ENCODE measurements at regions not wholly inside any gene's neighbourhood (a gene's known extent, or its start where the extent isn't known, plus 50 kb on each side); places are given as distances from the start of the nearest gene placed in this dataset.

GRCh38 chr5:85927632-85928031 lies 690.1 kb upstream of the COX7C start:
- H3K4me3 ChIP-seq (ENCODE audit: low read length) = no peak overlapping the region
- H3K27me3 ChIP-seq (ENCODE audit: control insufficient read depth, insufficient read depth, low read length, poor library complexity, severe bottlenecking) = no peaks in the 10 kb centered on the region
- H3K36me3 ChIP-seq (ENCODE audit: control insufficient read depth, insufficient read depth, low read length) = no peaks in the 10 kb centered on the region
- 100% methylated on average over 3 of the region's 4 CpGs; no CpG with 5 or more reads in 1 of the 2 experiments for WGBS, 2 experiments (ENCODE audit: insufficient coverage in 1 of 2, insufficient read length in 1 of 2)
- peaks cover 10% of the 10 kb centered on the region for H3K9me3 ChIP-seq (ENCODE audit: control insufficient read depth, low read length)
- no peak overlapping the region for H3K9ac ChIP-seq (ENCODE audit: extremely low read depth, low read length, poor library complexity, severe bottlenecking)
- no peaks in the 10 kb centered on the region for H3K27me3 Mint-ChIP-seq (ENCODE audit: insufficient read depth)
- H3K9me3 Mint-ChIP-seq = peaks cover 8% of the 10 kb centered on the region
- TF ChIP-seq CTCF (conservative IDR thresholded peaks at IDR 0.05) = no peak
- H3K4me1 ChIP-seq (ENCODE audit: control insufficient read depth, insufficient read depth, low read length) = no peaks in the 10 kb centered on the region
- DNase-seq = no peak
- no peaks in the 10 kb centered on the region for H3K4me1 Mint-ChIP-seq
- no peak overlapping the region for H3K27ac ChIP-seq (ENCODE audit: low read depth, low read length)
- no peaks in the 10 kb centered on the region for H3K36me3 Mint-ChIP-seq (ENCODE audit: low read depth)
- no peak overlapping the region for H3K27ac Mint-ChIP-seq
- H3K4me3 Mint-ChIP-seq = no peak overlapping the region

DNA sequence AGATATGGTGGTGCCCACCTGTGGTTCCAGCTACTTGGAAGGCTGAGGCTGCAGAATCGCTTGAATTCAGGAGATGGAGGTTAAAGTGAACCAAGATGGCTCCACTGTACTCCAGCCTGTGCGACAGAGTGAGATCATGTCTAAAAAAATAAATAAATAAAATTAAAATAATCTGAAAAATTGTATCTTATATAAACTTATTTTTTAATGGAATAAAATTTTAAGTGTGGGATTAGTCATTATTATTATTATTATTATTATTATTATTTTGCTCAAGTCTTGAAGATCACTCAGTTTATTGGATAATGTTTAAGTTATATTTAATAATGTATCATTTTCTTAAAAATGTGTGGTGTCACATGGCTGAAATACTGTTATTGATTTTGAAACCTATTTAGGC lies 688.0 kb upstream of the COX7C start:
- Histone ChIP-seq H3K4me3 (ENCODE audit: low read length) (no peak overlapping the region), H3K9me3 (ENCODE audit: control insufficient read depth, low read length) (peaks cover 10% of the 10 kb centered on the region), H3K27me3 (ENCODE audit: control insufficient read depth, insufficient read depth, low read length, poor library complexity, severe bottlenecking) (no peaks in the 10 kb centered on the region), H3K4me1 (ENCODE audit: control insufficient read depth, insufficient read depth, low read length) (no peaks in the 10 kb centered on the region), H3K9ac (ENCODE audit: extremely low read depth, low read length, poor library complexity, severe bottlenecking) (no peak overlapping the region), H3K36me3 (ENCODE audit: control insufficient read depth, insufficient read depth, low read length) (no peaks in the 10 kb centered on the region), H3K27ac (ENCODE audit: low read depth, low read length) (no peak overlapping the region)
- no peak for DNase-seq
- no peaks in the 10 kb centered on the region for H3K4me1 Mint-ChIP-seq
- no peaks in the 10 kb centered on the region for H3K27me3 Mint-ChIP-seq (ENCODE audit: insufficient read depth)
- H3K27ac Mint-ChIP-seq = no peak overlapping the region
- TF ChIP-seq CTCF (conservative IDR thresholded peaks at IDR 0.05) = no peak
- WGBS, 2 experiments (ENCODE audit: insufficient coverage in 1 of 2, insufficient read length in 1 of 2) = 86 to 100% methylated on average over 1 of the region's 2 CpGs
- H3K9me3 Mint-ChIP-seq = peaks cover 8% of the 10 kb centered on the region
- H3K4me3 Mint-ChIP-seq = no peak overlapping the region
- no peaks in the 10 kb centered on the region for H3K36me3 Mint-ChIP-seq (ENCODE audit: low read depth)

GRCh38 chr5:85931220-85931619 lies 686.5 kb upstream of the COX7C start:
- no peak for TF ChIP-seq CTCF (conservative IDR thresholded peaks at IDR 0.05)
- H3K9me3 ChIP-seq (ENCODE audit: control insufficient read depth, low read length) = no peaks in the 10 kb centered on the region
- H3K27me3 ChIP-seq (ENCODE audit: control insufficient read depth, insufficient read depth, low read length, poor library complexity, severe bottlenecking) = no peaks in the 10 kb centered on the region
- H3K9ac ChIP-seq (ENCODE audit: extremely low read depth, low read length, poor library complexity, severe bottlenecking) = no peak overlapping the region
- no peaks in the 10 kb centered on the region for H3K4me1 ChIP-seq (ENCODE audit: control insufficient read depth, insufficient read depth, low read length)
- no peaks in the 10 kb centered on the region for H3K36me3 ChIP-seq (ENCODE audit: control insufficient read depth, insufficient read depth, low read length)
- no peaks in the 10 kb centered on the region for H3K27me3 Mint-ChIP-seq (ENCODE audit: insufficient read depth)
- H3K9me3 Mint-ChIP-seq = peaks cover under 1% of the 10 kb centered on the region
- no peak overlapping the region for H3K4me3 ChIP-seq (ENCODE audit: low read length)
- H3K4me3 Mint-ChIP-seq = no peak overlapping the region
- no peak for DNase-seq
- WGBS, 2 experiments (ENCODE audit: insufficient coverage in 1 of 2, insufficient read length in 1 of 2) = 90% methylated on average over 2 to 3 of the region's 3 CpGs
- no peak overlapping the region for H3K27ac ChIP-seq (ENCODE audit: low read depth, low read length)
- no peaks in the 10 kb centered on the region for H3K36me3 Mint-ChIP-seq (ENCODE audit: low read depth)
- H3K4me1 Mint-ChIP-seq = no peaks in the 10 kb centered on the region
- no peak overlapping the region for H3K27ac Mint-ChIP-seq
